ENCODE measurements at regions not wholly inside any gene's neighbourhood (a gene's known extent, or its start where the extent isn't known, plus 50 kb on each side); places are given as distances from the start of the nearest gene placed in this dataset.
A peak's percentile ranks its signal among the peaks of the same experiment; 100 is the strongest.
"Not testable (repeated sequence)": the region's sequence is repeated elsewhere in the genome, so short reads cannot be mapped to it uniquely, and the experiment has no call there.

DNA sequence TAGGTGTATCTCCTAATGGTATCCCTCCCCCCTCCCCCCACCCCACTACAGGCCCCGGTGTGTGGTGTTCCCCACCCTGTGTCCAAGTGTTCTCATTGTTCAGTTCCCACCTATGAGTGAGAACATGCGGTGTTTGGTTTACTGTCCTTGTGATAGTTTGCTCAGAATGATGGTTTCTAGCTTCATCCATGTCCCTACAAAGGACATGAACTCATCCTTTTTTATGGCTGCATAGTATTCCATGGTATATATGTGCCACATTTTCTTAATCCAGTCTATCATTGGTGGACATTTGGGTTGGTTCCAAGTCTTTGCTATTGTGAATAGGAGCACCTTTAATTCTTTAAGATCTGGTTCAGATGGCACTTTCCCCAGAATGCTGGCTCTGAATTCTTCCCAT lies 58.5 kb upstream of the PTGFRN start:
- DNase-seq (ENCODE audit: low read depth) = not testable (repeated sequence)

GRCh38 chr1:116851846-116852245 lies 57.9 kb upstream of the PTGFRN start:
- no peak for DNase-seq (ENCODE audit: low read depth)

GRCh38 chr1:116852367-116852766 lies 57.3 kb upstream of the PTGFRN start:
- DNase-seq (ENCODE audit: low read depth) = no peak

- peak; percentile 71 for DNase-seq (ENCODE audit: low read depth)
Observed at GRCh38 chr1:116852910-116853309, 56.8 kb upstream of the PTGFRN start.

GRCh38 chr1:116853680-116854402 lies 55.9 kb upstream of the PTGFRN start:
- peak; percentile 91 for DNase-seq (ENCODE audit: low read depth)

- DNase-seq (ENCODE audit: low read depth) = no peak
Observed at GRCh38 chr1:116854403-116854690, 55.4 kb upstream of the PTGFRN start.

- DNase-seq (ENCODE audit: low read depth) = no peak
Observed at GRCh38 chr1:116854716-116855115, 55.0 kb upstream of the PTGFRN start.

DNA sequence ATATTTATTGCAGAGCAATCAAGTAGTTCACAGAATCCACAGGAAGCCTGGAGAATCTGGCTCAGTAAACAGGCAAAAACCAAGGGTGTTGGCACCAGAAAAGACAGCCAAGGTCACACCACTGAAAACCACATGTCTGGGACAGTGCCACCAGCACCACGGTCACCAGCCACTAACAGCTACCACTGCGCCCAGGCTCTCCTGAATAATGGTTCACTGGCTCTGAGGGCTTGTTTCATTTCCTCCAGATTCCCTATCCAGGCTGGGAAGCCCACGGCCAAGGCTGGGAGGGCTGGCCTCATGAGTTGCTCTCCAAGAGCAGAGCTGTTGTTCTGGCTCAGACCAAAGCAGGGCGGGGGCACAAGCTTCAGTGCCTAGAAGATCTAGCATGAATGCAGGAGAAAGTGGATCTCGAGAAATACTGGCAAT lies 54.5 kb upstream of the PTGFRN start:
- DNase-seq (ENCODE audit: low read depth) = peak; percentile 80

DNA sequence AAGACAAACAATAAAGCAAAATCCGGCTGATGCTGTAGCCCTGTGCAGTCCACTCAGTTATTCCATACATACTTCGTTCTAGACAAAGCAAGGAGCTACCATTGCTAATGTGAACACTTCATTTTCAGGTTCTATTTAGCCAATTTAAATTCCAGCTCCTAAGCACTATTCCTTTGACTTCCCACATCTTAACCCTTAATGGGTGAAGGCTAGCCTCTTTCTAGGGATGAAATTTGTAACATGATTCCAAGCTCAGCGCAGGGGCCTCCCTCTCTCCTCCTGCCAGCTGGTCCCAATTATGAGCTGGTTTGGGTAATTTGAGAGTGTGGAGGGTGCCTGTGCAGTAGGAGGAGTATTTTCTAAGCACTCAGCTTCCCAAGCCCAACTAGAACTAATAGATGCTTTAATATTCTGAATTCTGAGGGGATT lies 53.9 kb upstream of the PTGFRN start:
- DNase-seq (ENCODE audit: low read depth) = peak; percentile 82

DNA sequence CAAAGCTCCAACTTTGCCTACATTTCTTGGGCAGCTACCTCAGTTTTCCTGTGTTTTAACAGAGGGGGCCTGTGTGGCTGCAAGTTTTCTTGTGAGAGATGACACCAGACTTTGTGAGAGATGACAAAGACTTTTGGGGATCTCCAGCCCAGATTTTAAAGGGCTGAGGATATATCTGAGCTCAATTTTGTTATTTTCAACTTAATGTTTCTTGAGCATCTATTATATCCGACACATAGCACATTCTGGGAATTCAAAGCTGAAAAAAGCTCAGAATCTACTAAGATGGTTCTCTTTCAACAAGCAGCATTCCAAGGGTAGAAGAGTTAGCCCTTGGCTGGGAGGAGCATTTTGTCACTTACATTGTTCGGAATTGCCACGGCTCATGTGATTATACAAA lies 53.4 kb upstream of the PTGFRN start:
- DNase-seq (ENCODE audit: low read depth) = no peak

DNA sequence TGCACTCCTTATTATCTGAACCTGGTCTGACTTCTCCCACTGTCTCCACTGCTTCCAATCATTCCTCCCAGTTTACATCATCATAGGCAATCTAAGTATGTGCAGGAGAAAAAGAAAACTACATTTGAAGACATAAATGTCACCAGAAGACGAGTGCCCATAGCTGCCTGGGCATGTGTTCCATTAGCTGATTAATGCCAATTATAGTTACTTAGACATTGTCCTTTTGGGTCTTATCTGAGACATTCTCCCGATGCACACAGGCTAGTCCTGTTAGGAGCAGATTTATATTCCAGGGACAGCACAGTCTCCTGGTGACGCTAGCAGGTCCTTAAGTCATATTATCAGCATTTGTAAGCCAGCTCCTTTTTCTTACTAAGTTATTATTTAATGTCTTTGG lies 52.6 kb upstream of the PTGFRN start:
- no peak for DNase-seq (ENCODE audit: low read depth)
